ENCODE measurements at regions not wholly inside any gene's neighbourhood (a gene's known extent, or its start where the extent isn't known, plus 50 kb on each side); places are given as distances from the start of the nearest gene placed in this dataset.

DNA sequence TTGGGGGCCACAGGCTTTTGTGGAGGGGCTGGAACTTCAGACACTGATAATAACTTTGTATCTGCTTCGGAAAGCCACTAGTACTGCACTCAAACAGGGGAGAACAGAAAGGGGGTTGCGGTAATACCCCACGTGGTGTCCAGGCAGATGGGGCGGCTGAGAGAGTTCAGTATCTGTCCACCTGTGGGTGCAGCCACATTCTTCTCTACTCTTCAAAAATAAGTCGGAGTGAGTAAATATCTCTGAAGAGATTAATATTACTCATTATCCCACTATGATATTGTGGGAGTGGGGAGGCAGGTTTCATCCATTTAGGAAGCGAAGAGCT is 102.1 kb upstream of the SSBP2 start:
- Histone ChIP-seq H3K27ac (peak overlapping the region; percentile 94), H3K4me1 (ENCODE audit: low read depth) (peaks cover 76% of the 10 kb centered on the region), H3K36me3 (no peaks in the 10 kb centered on the region), H3K9me3 (ENCODE audit: low read depth) (no peaks in the 10 kb centered on the region), H3K27me3 (no peaks in the 10 kb centered on the region), H3K4me3 (peak overlapping the region; percentile 29)
- DNase-seq (ENCODE audit: low read depth in 1 of 2, low spot score in 1 of 2), result no peak
- TF ChIP-seq, protein P1, sequence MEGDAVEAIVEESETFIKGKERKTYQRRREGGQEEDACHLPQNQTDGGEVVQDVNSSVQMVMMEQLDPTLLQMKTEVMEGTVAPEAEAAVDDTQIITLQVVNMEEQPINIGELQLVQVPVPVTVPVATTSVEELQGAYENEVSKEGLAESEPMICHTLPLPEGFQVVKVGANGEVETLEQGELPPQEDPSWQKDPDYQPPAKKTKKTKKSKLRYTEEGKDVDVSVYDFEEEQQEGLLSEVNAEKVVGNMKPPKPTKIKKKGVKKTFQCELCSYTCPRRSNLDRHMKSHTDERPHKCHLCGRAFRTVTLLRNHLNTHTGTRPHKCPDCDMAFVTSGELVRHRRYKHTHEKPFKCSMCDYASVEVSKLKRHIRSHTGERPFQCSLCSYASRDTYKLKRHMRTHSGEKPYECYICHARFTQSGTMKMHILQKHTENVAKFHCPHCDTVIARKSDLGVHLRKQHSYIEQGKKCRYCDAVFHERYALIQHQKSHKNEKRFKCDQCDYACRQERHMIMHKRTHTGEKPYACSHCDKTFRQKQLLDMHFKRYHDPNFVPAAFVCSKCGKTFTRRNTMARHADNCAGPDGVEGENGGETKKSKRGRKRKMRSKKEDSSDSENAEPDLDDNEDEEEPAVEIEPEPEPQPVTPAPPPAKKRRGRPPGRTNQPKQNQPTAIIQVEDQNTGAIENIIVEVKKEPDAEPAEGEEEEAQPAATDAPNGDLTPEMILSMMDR (IDR thresholded peaks at IDR 0.05; ENCODE audit: low read depth, low read length), result no peak

DNA sequence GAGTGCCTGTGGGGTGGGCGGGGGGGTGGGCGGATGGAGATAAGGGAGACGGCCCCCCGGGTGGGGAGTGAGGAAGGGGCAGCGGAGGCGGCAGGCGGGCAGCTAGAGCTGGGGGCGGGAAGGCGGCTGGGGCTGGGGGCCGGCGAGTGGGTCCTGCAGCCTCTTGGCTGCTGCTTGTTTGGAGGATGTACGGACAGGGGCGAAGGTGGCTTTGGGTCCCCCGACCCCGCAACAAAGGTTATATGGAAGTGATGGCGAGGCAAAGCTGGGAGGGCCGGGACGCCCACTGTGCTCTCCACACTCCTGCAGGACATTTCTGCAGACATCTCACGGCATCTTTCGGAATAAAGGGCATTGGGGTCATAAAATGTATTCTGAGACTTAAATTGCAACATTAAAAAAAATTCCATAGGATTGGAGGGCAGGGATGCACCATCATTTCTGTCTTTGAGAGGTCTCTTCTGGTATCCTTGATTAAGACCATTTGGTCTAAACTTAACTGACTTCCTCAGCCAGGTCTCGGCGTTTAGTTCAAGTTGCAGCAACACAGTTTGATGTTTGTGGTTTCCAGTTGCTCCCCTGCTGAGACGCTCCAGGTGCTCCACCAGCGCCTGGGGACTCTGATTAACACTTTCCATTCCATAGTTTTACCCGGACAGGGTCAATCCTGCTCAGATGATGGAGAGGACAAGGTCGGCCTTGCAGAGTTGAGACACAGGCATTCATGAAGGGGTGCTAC is 101.6 kb upstream of the SSBP2 start:
- H3K27ac ChIP-seq, result peak overlapping the region; percentile 94
- H3K4me1 ChIP-seq (ENCODE audit: low read depth), result peaks cover 70% of the 10 kb centered on the region
- H3K4me3 ChIP-seq, result peak overlapping the region; percentile 29
- DNase-seq (ENCODE audit: low read depth in 1 of 2, low spot score in 1 of 2), result peak; percentile 36 to 61
- TF ChIP-seq, protein P1 (IDR thresholded peaks at IDR 0.05; ENCODE audit: low read depth, low read length), result no peak
- no peaks in the 10 kb centered on the region for H3K36me3 ChIP-seq
- no peaks in the 10 kb centered on the region for H3K27me3 ChIP-seq
- H3K9me3 ChIP-seq (ENCODE audit: low read depth), result no peaks in the 10 kb centered on the region

DNA sequence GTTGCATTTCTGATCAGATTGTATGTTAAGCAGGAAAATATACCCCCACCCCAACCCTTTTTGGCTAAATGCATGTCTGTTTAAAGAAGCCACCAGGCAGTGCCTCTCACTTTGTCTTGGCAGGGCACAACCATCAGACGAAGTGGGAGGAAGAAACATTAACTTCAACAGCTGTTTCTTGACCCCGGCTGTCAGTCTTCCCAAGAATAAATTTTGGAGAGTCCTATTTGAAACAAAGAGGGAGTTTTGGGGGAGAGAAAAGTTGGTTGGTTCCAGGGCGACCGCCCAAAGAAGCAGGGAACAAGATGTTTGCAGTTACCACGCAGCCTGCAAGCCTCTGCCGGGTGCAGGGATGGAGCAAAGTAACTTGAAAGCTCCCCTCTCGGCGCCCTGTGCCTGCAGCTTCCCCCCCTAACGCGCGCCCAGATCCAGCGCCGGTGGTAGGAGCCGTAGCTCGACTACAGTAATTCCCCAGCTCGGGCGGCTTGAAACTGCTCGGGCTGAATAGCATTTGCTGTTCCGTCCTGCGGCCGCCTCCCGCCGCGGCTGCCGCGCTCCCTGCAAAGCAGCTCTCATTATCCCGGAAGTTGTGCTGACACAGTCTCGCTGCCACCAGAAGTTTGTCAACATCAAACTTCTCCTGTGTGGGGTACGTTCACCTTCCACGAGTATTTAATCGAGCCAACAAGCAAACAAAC is 100.7 kb upstream of the SSBP2 start:
- no peaks in the 10 kb centered on the region for H3K36me3 ChIP-seq
- TF ChIP-seq, protein P1 (IDR thresholded peaks at IDR 0.05; ENCODE audit: low read depth, low read length), result no peak
- H3K4me3 ChIP-seq, result peak overlapping the region; percentile 29
- no peaks in the 10 kb centered on the region for H3K27me3 ChIP-seq
- H3K9me3 ChIP-seq (ENCODE audit: low read depth), result no peaks in the 10 kb centered on the region
- H3K4me1 ChIP-seq (ENCODE audit: low read depth), result peaks cover 62% of the 10 kb centered on the region
- peak overlapping the region; percentile 94 for H3K27ac ChIP-seq
- DNase-seq (ENCODE audit: low read depth in 1 of 2, low spot score in 1 of 2), result peak; percentile 98

DNA sequence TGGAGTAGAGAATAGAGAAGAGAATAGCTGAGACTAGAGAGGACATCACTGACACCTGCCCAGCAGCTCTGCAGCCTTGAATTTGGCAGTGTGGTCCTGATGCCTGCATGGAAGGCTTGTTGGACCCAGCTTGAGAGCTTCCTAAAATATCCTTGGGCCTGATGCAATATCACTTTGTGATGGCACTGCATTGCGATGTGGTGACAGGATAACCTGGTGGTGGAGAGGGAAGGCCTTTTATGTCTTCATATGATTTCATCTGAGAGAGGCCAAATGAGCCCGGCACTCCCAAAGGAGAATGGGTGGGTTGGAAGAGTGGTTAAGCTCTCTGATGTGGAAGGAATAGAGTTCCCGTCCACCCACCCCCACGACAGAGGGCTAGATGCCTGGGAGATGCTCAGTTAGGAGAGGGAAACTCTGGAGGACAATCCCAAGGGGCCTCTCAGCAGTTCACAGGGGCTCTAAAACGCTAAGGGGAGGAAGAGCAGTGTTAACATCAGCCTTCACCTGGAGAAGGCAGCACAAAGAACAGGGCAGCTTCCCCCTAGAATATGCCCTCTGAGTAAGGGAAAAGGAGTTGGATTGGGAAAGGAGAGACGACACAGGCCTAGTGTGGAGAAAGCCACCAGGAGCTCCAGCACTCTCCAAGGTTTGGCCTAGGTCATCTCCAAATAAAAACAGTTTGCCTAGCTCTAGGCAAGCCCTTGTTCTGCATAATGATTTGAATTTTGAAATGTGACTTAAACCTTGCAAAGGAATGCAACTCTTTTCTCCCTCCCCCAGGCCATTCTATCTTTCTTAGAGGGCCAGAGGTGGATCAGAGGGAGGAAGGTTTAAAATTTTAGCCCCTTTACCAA is 99.8 kb upstream of the SSBP2 start:
- H3K9me3 ChIP-seq (ENCODE audit: low read depth), result no peaks in the 10 kb centered on the region
- peak overlapping the region; percentile 94 for H3K27ac ChIP-seq
- peaks cover 54% of the 10 kb centered on the region for H3K4me1 ChIP-seq (ENCODE audit: low read depth)
- no peaks in the 10 kb centered on the region for H3K27me3 ChIP-seq
- peak overlapping the region; percentile 21 for H3K4me3 ChIP-seq
- peak in 1 of 2 donors; percentile 12 for DNase-seq (ENCODE audit: low read depth in 1 of 2, low spot score in 1 of 2)
- TF ChIP-seq, protein P1 (IDR thresholded peaks at IDR 0.05; ENCODE audit: low read depth, low read length), result no peak
- H3K36me3 ChIP-seq, result no peaks in the 10 kb centered on the region

DNA sequence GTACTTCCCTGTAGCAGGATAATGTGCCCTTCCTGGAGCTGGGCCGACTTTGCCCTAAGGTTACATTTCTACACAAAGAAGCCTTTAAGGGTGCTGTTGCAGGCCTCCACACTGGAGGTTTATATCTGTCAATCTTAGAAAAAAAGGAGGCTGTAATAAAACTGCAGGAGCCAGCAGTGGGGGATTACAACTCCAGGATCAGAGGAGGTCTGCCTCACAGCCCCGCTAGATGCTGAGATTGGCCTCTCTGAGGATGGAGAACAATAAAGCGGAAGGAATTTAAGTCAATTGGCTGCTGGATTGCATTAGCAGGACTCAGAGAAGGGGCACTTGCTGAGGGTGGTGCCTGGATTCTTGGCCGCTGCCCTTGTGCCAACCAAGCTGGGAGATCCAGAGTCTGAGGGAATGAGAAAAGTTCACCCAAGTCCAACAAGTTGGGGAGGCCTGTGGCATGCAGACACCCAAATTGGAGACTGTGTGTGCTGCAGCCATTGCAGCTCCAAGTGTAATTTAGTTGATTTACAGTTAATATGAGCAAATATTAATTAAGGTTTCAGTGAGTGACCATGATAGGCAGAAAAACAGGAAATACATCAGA is 99.0 kb upstream of the SSBP2 start:
- H3K27ac ChIP-seq, result peak overlapping the region; percentile 94
- peaks cover 45% of the 10 kb centered on the region for H3K4me1 ChIP-seq (ENCODE audit: low read depth)
- H3K27me3 ChIP-seq, result no peaks in the 10 kb centered on the region
- no peaks in the 10 kb centered on the region for H3K36me3 ChIP-seq
- no peak for DNase-seq (ENCODE audit: low read depth in 1 of 2, low spot score in 1 of 2)
- TF ChIP-seq, protein P1 (IDR thresholded peaks at IDR 0.05; ENCODE audit: low read depth, low read length), result no peak
- H3K9me3 ChIP-seq (ENCODE audit: low read depth), result no peaks in the 10 kb centered on the region
- no peak overlapping the region for H3K4me3 ChIP-seq
